ENCODE measurements at regions not wholly inside any gene's neighbourhood (a gene's known extent, or its start where the extent isn't known, plus 50 kb on each side); places are given as distances from the start of the nearest gene placed in this dataset.

DNA sequence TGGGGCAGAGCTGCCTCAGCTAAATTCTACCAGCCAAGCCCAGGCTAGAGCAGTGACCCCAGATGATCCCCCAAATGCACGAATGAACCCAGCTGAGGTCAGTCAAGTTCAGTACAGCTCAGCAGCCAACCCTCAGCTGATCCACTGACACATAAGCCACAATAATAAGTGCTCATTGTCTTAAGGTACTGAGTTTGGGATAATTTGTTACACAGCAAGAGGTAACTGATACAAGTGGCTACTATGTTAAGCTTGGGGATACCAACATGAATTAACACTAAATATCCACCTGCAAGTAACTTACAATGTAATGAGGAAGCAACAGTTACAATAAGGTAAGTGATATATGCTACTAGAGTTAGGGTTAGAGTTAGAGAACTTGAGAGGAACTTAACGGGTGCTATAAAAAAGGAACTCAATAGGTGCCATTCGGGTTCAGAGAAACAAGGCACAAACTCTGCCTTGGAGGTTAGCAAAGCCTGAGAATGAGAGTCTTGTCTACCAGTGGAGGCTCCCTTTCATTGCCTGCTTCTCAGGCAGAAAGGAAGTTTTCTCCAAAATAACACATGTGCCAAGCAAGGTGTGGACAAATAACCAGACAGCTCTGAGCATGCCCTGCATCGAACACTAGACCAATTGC lies 189.4 kb downstream of the ARL4C start:
- no peak for DNase-seq

GRCh38 chr2:234306426-234307173 lies 190.3 kb downstream of the ARL4C start:
- DNase-seq = no peak

DNA sequence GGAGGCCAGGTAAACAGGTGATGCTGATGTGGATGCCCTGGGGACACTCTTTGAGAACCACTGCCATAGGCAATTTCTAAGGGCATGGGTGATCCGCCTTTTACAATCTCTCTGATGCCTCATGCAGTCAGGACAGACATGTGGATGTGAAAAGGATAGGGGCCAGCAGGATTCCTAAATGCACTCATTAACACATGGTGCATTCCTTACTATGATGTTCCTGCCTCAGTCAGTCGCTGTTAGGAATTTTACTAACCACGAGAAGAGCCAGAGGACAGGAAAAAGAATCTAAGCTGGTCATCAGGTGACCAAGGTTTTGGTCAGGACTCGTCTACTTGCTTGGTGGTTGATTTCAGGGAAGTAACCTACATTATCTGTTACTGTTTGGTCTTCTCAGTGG lies 191.0 kb downstream of the ARL4C start:
- no peak for DNase-seq

DNA sequence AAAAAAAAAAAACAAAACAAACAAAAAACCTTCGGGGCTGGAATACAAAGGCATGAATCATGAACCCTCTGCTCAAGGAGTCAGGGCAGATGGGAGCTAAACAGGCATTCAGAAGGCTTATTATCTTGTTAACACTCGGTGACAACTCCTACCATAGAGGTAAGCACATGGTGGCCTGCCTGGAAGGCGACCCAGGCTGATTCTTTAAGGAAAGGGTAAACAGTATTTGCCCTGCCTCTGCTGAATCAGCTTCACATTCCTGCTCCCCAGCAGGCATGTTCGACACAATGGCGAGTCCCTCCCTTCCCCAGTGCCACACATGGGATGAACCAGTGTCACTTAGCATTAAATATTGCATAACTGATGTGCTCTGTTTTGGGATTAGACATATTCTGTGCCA lies 191.9 kb downstream of the ARL4C start:
- DNase-seq = no peak

DNA sequence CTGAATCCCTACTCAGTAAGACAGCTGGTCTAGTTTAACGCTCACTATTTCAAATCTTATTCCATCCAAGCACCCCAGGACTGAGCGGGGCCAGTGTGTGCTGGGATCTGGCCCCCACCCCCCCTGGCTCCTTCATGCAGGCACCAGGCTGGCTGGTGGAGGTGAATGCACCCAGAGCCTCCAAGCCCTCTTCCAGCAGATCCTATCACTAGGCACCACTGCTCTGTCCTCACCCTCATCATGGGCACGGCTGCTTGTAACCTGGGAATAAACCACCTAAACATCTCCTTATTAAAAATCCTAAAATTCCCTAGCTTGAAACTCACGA lies 194.3 kb downstream of the ARL4C start:
- DNase-seq = no peak

DNA sequence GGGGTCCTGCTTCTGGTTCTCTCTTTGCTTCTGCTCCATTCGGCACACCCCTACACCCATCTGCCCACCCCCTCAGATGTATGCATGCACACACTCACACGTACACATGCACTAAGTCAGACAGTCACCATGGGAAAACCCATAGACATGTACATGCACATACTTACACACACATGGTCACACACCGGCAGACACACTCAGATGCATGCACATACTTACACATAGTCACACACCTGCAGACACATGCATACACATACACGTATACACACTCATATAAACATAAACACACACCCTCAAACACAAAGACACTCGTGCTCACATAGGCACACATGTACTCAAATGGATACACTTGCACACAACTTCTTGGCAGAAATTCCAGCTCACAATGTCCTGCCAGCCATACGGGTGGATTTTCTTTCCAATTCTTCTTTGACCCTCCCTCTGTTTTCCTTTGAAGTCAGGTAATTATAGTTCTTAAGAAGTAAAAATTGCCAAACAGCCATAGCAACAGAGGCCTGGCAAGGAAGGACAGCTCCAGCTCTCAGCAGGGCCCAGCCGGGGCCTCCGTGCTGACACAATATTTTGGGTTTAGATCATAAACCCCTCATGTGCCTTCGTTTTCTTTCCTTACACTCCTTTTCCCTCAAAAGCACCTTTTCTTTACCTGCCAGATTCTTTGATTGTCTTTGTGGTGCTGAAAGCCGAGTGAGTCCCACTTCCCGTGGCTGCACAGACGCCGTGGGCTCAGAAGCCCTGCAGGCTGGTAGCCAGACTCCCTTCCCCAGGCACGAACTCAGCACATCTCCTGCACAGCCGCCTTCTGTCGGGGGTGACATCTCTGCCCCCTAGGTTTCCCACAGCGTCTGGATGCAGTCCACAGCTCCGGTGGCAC lies 195.7 kb downstream of the ARL4C start:
- DNase-seq = no peak

DNA sequence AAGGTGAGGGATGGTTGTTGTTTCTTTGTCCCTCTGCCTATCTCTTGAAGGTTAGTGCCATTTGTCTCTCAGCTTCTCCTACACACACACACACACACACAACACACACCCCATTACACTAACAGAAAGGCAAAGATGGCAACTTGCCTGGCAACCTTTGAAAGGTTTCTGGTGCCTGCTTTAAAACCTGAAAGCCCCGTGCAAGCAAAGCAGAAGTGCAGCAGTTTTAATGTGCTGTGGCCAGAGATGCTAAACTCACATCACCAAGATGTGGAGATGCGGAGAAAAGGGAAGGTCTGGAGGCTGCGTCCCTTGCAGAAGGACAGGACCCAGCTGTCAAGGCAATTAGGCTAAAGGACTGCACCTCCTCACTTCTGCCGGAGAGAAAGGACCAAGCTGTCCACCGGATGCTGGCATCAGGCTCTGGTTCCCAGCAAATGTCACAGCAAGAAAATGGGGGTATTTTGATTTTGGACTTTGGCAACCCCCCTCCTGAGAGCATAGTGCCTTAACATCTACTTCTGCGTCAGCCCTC lies 196.4 kb downstream of the ARL4C start:
- DNase-seq = no peak

DNA sequence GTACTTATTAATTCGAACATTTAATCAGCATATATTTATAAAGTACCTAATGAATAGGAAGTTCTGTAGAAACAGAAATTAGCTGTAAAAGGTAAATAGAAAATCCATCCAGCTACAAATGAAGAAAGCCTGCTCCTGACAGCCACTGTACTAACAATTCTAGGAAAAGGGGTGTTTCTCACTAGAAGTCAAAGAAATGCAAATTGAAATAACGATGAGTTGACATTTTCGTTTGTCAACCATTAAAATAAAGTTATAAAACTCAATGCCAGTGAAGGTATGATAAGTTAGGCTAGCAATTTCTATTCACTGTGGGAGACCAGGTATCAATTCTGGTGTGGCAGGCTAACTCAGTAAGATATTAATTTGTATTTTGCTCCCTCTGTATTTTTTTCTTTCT lies 198.0 kb downstream of the ARL4C start:
- DNase-seq = no peak

DNA sequence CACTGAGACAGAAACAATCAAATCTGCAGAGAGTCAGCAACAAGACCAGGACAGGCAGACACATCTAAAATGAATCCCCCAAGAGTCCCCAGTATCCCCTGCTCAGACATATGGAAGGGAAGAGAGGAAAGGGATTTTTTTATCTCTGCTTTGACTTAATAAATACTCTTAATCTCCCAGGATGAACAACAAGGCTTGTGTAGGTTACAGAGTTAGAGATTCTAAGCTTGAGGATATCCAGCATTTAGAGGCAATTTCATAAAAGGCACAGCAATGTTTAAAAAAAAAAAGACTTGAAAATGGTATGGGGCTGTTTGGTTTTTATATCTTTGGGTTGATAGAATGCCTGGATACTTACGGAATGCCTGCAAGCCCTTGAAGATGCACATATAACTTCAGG lies 199.9 kb downstream of the ARL4C start:
- no peak for DNase-seq

DNA sequence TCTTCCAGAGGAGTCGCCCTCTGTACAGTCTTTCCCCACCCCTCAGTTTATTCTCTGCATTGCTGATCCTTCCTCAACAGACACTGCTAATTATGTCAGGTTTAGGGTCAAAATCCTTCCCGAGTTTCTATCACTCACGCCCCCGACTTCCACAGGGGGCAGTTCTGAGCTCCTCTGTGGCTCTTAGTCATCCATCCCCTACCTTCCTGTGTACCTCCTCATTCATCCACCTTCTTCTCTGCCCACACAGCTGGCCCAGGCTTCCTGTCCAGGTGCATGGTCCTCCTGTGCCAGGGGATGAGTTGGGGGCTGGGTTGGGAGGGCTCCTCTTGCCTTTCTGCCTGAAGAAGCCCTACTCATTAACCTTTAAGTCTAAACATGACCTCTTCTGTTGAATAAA lies 202.9 kb downstream of the ARL4C start:
- no peak for DNase-seq

DNA sequence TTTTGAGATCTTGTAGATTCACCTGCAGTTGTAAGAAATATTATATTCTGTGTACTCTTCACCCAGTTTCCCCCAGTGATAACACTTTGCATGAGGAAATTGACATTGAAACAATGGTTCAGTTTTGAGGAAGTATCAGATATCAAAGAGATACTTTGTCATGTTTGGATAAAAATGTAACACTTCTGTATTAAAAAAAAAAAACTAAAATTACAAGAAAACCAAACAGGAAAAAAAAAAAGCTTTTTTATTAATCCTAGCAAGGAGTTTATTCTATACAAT lies 204.0 kb downstream of the ARL4C start:
- no peak for DNase-seq

DNA sequence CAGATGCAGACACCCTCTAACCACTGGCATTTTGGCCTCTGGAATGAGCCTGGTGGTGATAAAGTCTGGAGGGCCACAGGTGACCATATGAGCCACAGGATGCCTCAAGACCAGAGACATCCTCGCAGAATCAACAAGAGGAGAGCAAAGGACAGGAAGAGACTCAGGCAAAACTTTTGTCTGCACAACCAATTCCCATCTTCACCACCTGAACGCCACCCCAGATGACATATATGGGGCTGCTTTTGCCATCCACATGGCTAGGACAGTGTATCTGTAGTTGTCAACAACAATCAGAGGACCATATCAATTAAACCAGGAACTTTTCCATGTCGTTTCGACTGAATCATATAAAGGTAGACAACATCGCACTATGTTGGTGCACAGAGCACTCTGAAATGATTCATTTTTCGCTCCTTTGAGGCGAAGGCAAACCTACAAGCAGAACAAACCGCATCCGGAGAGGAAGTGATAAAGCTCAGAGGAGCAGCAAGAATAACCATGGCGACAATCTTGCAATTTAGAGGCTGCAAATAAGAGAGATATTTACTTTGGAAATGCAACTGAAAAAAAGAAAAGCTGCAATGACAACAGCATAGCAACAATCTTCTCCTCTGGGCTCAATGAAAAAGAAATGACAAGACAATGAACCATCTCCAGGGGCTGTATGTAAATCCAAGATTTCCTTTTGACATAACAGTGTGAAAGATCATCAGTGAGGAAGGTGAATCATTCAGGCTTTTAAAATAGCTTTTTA lies 204.5 kb downstream of the ARL4C start:
- no peak for DNase-seq

DNA sequence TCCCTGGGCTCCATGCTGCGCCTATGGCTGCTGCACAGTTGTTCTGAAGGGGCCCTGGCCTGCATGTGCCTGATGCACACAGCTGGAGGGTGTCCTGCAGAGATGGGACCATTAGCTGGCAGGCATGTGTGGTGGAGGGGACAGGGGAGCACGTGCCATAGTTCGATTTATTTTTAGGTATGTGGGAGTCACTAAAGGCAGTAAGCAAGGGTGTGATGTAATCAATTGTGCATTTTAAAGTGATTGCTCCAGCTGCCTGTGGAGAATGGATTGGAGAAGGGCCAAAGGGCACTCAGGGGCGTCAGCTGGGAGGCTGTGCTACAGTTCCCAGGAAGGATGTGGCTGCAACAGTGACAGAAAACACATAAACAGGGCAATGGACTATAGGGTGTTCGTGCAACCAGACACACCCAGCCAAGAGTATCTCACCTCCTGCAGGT lies 205.1 kb downstream of the ARL4C start:
- no peak for DNase-seq

DNA sequence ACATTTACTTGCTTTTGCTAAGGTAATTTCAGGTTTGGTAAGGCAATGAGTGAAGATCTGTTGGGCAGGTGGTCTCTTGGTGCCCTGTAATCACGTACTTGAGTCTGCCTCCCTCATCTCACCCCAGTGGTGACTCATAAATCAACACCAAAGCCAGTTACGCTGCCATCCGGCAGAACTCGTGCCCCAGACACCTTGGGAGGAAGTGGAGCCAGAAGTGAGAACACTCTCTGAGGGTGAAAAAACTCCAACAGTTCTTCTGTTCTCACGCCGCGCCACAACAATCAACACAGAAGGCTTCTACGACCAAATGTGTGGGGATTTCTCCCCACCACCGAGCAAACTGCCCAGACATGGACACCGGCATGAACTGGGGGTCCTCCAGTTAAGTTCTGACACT lies 206.2 kb downstream of the ARL4C start:
- no peak for DNase-seq

GRCh38 chr2:234289834-234290590 lies 206.9 kb downstream of the ARL4C start:
- peak; percentile 30 for DNase-seq

GRCh38 chr2:234288974-234289455 lies 207.9 kb downstream of the ARL4C start:
- peak; percentile 43 for DNase-seq

DNA sequence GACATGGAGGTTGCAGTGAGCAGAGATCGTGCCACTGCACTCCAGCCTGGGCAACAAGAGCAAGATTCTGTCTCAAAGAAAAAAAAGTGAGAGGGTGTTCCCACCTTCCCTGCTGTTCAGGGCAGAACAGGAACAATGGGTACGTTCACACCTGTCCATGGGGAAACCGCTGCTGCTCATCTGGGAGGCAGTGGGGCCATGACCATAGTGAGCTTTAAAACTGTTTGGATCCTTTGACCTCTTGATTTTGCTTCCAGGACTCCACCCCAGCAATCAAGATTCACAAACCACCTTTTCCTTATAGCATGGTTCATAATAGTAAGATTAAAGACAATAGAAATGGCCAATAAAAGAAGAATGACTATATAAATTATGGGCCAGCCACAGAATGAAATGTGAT lies 209.2 kb downstream of the ARL4C start:
- DNase-seq = no peak

DNA sequence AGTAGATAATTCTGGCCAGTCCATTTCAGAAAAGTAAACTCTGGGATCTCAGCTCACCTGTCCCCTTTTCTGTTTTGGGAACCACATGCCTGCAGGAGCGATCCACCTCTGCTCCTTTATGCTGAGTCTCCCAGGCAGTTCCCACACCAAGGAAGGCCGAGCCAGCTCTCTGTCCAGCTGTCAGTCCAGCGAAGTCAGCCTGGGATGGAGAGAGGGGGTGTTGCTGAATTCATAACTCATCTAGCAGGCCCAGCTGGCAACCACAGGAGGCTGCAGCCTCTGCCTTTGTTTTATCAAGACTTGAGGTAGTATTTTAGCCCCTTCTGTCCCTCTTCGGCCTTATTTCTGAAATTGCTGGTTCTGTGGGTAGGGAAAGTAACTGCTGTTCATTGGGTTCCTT lies 209.9 kb downstream of the ARL4C start:
- DNase-seq = no peak

DNA sequence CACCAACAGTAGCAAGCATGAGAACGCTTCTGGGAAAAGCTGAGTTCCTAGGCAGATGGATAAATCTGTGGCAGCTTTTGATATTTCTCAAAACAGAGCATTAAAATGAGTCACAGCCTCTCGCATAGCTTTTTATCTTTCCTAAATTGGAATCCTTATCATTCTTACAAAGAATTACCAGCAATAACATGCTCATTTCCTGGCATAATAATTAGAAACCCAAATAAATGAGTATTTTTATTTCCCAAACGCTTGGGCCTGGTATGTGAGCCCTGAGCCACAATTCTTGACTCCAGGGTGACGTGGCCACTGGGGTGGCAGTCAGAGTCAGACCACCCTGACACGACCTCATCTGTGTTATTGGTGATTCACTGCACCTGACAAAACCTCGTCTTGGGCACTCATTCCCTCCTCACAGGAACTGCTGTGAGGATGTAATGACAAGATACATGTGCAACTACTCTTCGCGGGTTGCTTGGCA lies 210.7 kb downstream of the ARL4C start:
- no peak for DNase-seq

GRCh38 chr2:234285541-234285940 lies 211.3 kb downstream of the ARL4C start:
- DNase-seq = no peak

- DNase-seq = no peak
Measured at GRCh38 chr2:234279637-234280036, 217.2 kb downstream of the ARL4C start.
